T-helper 1 cell treated with Interleukin-12 subunit alpha and Interleukin-12 subunit beta and Interleukin-4 antibody, amounts not matched to agents 30 μg/mL and 1 μg/mL, for 36 hours (primary cell): ENCODE measurements at regions not wholly inside any gene's neighbourhood (a gene's known extent, or its start where the extent isn't known, plus 50 kb on each side); places are given as distances from the start of the nearest gene placed in this dataset.

ENCODE experiments used
- H3K27ac Mint-ChIP-seq: one replicate; pipeline ENCODE4 v1.8.0; 2021; ENCODE audit warnings: mild to moderate bottlenecking, mixed read lengths
- H3K27me3 Mint-ChIP-seq: one replicate; pipeline ENCODE4 v1.8.0; 2021; ENCODE audit warnings: low read depth, mixed read lengths
- H3K36me3 Mint-ChIP-seq: one replicate; pipeline ENCODE4 v1.8.0; 2021; ENCODE audit warnings: low read depth, mixed read lengths
- H3K4me1 Mint-ChIP-seq: one replicate; pipeline ENCODE4 v1.8.0; 2021; ENCODE audit warnings: low read depth, mixed read lengths
- H3K4me3 Mint-ChIP-seq: one replicate; pipeline ENCODE4 v1.8.0; 2021; ENCODE audit warnings: mild to moderate bottlenecking, moderate library complexity, mixed read lengths
- H3K9me3 Mint-ChIP-seq: one replicate; pipeline ENCODE4 v1.8.0; 2021; ENCODE audit warnings: mixed read lengths

DNA sequence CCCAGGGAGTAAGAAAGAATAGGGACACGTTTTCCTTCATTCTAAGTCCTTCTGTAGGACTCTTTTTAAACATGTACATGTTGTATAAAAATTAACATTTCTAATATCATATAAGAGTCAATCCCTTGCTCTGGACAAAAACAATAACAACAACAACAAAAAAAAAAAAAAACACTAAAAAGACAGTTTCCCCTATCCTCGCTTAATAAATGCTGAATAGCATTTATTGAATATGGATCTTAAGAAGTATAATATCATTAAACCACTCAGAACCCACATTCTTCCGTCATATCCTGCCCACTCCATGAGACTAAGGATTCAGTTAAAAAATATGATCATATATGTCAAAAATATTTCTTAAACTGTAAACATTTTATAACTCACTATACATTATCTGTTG, 145.1 kb downstream of the AQP9 start:
- H3K4me3 Mint-ChIP-seq: no peak overlapping the region

DNA sequence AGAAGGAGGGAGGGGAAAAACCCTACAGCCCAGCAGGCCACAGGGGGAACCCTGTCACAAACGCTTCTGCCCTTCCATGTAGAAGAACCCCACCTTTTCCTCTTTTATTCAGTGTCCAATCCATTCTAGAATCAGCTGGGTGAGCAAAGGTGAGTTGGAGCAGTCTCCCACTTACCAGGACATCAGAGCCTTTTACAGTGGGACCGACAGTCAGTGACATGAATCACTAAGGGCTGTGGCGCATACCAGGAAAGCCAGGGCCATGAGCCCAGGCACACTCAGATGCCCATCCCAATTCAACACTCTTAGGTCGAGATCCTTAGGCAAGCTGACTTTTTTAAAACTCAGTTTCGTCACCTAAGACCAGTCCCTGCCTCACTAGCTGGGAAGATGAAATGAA, 146.1 kb downstream of the AQP9 start:
- peaks cover 5% of the 10 kb centered on the region for H3K4me1 Mint-ChIP-seq
- no peak overlapping the region for H3K27ac Mint-ChIP-seq
- no peaks in the 10 kb centered on the region for H3K9me3 Mint-ChIP-seq
- H3K36me3 Mint-ChIP-seq: no peaks in the 10 kb centered on the region
- H3K27me3 Mint-ChIP-seq: peaks cover 14% of the 10 kb centered on the region
- H3K4me3 Mint-ChIP-seq: no peak overlapping the region

More for the DNA sequence above, 145.1 kb downstream of the AQP9 start:
- H3K4me1 Mint-ChIP-seq: peaks cover 5% of the 10 kb centered on the region
- H3K36me3 Mint-ChIP-seq: no peaks in the 10 kb centered on the region
- peaks cover 21% of the 10 kb centered on the region for H3K27me3 Mint-ChIP-seq
- H3K9me3 Mint-ChIP-seq: no peaks in the 10 kb centered on the region
- no peak overlapping the region for H3K27ac Mint-ChIP-seq

DNA sequence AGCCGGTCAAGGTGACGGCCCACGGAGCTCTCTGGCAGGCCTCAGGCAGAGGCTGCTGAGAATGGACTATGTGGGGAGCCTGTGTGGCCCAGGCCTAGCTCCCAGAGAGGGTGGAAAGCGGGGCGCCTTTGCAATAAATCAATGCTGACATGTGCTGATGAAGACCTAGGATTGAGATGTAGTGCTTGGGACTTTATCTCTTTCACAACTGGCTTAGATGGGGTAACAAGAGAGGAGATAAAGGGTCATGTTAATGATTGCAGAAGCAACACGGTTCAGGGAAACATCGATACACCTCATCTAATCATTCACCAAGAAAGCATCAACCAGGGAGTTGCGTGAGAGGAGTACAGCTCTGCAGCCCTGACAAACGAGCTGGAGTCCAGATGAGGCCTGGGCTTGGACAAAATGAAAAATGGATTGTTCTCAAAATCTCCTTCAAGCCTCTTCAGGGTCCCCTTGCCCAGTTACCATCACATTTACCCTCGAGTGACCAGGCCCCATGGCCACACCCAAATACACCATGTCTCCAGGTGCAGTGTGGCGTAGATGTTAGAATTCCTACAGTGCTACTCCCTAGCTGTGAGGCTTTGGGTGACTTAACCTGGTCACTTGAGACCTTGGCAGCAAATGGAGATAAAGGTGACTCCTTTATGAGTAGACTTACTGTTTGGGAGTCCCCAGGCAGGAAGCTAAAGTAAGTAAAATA, 146.4 kb upstream of the LIPC start:
- H3K9me3 Mint-ChIP-seq: no peaks in the 10 kb centered on the region
- peaks cover 5% of the 10 kb centered on the region for H3K4me1 Mint-ChIP-seq
- no peak overlapping the region for H3K27ac Mint-ChIP-seq
- H3K36me3 Mint-ChIP-seq: no peaks in the 10 kb centered on the region
- H3K4me3 Mint-ChIP-seq: no peak overlapping the region
- H3K27me3 Mint-ChIP-seq: peaks cover 7% of the 10 kb centered on the region

DNA sequence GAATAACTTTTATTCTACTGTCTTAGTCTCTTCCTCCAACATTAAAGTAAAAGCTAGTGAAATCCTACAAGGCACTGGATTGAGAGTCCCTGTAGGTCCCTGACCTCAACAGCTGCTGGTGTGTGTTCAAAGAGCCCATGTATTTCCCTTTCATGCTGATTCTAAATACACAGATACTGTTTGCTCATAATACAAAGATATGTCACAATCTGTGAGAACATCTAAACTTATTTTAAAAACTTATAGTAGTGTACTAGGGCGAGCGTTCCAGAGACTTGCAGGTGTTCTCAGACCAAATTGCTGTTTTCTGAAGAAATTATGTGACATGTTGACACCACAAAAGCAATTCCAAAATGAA, 145.9 kb upstream of the LIPC start:
- H3K27ac Mint-ChIP-seq: no peak overlapping the region
- H3K4me1 Mint-ChIP-seq: peaks cover 9% of the 10 kb centered on the region
- peaks cover 3% of the 10 kb centered on the region for H3K9me3 Mint-ChIP-seq
- H3K27me3 Mint-ChIP-seq: peaks cover 3% of the 10 kb centered on the region
- H3K36me3 Mint-ChIP-seq: no peaks in the 10 kb centered on the region
- H3K4me3 Mint-ChIP-seq: no peak overlapping the region

DNA sequence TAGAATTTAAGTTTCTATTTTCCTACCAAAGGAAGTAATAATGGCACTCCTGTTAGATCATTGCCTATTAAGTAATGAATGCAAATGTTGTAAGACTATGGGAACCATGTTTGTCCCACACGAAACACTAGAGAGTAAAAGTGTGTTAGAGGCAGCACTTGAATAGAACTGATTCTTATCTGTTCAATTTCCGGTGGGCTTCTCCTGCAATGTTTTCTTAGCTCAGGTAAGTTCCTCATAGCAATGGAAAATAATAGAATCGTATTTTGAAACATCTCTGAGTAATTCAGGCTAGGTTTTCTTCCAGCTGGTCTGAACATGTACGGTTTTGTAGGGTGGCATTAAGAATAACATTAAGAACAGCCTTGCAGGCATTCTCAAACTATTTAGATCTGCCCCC, 145.3 kb upstream of the LIPC start:
- Mint-ChIP-seq H3K4me3 (no peak overlapping the region), H3K9me3 (peaks cover 3% of the 10 kb centered on the region), H3K36me3 (no peaks in the 10 kb centered on the region), H3K27ac (no peak overlapping the region), H3K4me1 (peaks cover 14% of the 10 kb centered on the region), H3K27me3 (no peaks in the 10 kb centered on the region)

DNA sequence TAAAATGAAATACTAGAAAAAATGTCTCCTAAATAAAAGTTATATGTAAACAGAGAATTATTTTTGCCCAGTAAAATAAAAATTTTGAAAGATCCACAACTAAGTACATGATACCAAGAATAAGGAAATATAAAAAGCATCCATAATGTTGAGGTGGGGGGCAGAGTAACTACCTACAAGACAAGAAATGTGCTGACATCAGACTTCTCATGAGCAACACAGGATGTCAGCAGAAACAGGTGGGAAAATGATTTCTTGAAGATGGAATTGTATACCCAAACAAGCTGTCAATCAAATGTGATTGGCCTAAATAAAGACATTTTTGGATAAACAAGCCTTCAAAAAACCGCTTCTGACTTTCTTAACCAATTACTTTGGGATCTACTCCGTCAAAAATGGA, 143.9 kb upstream of the LIPC start:
- no peak overlapping the region for H3K4me3 Mint-ChIP-seq
- H3K27ac Mint-ChIP-seq: no peak overlapping the region
- H3K9me3 Mint-ChIP-seq: peaks cover 3% of the 10 kb centered on the region
- H3K27me3 Mint-ChIP-seq: no peaks in the 10 kb centered on the region
- no peaks in the 10 kb centered on the region for H3K36me3 Mint-ChIP-seq
- peaks cover 26% of the 10 kb centered on the region for H3K4me1 Mint-ChIP-seq

DNA sequence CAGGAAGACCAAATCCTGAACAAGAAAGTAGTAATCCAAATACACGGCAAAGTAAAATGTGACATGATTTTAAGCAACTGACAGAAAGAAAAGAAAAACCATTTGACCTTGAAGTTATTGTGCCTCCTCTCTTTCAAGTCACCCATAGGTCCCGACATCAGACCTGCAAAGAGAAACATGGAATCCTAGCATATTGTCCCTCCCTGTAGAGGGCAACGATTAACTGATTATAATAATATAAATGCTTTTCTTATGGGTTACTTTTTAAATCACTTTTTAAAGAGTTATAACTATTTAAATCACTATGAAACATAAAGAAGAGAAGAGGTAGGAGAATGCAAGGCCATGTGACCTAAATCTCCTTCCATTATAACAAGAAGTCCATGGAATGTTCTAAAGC, 143.2 kb upstream of the LIPC start:
- no peak overlapping the region for H3K27ac Mint-ChIP-seq
- peaks cover 32% of the 10 kb centered on the region for H3K4me1 Mint-ChIP-seq
- H3K36me3 Mint-ChIP-seq: no peaks in the 10 kb centered on the region
- H3K27me3 Mint-ChIP-seq: no peaks in the 10 kb centered on the region
- peaks cover 3% of the 10 kb centered on the region for H3K9me3 Mint-ChIP-seq
- H3K4me3 Mint-ChIP-seq: no peak overlapping the region

DNA sequence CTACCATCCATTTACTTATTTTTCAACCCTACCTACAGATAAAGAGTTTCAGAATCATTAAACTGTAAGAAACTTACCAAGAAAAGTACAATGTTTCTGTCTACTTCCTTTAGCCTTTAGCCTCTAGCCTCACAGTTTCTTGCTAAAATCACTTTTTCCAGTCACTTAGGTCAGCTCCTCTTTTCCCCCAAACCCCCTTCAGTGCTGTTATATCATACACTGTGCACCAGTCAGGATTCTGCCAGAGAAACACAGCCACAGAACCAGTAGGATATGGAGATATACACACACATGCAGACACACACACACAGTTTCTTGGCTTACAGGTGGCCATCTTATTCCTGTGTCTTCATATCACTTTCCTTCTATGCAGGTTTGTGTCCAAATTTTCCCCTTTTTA, 139.9 kb upstream of the LIPC start:
- Mint-ChIP-seq H3K4me1 (peaks cover 36% of the 10 kb centered on the region), H3K36me3 (peaks cover 6% of the 10 kb centered on the region), H3K27ac (peak overlapping the region; percentile 57), H3K9me3 (peaks cover 10% of the 10 kb centered on the region), H3K27me3 (no peaks in the 10 kb centered on the region), H3K4me3 (no peak overlapping the region)

DNA sequence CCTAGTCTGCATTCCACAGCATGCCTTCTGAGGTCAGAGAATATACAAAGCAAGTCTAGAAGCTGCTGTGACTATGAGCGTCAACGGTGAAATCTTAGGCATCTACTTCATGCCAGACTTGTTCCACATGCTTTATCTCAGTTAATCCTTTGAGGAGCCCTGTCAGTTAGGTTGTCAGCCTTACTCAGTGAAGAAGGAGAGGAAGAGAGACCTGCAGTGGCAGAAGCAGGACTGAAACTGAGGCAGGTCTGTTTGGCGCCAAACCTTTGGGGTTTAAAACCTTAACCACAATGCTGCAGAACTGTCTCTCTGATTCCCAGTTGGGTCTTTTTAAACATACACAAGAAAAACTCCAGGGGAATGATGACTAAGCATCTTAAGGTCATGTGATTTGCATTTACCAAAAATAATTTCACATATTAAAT, 139.0 kb upstream of the LIPC start:
- peaks cover 36% of the 10 kb centered on the region for H3K4me1 Mint-ChIP-seq
- peaks cover 6% of the 10 kb centered on the region for H3K36me3 Mint-ChIP-seq
- peaks cover 10% of the 10 kb centered on the region for H3K9me3 Mint-ChIP-seq
- peak overlapping the region; percentile 54 for H3K27ac Mint-ChIP-seq
- no peaks in the 10 kb centered on the region for H3K27me3 Mint-ChIP-seq
- peak overlapping the region; percentile 10 for H3K4me3 Mint-ChIP-seq

DNA sequence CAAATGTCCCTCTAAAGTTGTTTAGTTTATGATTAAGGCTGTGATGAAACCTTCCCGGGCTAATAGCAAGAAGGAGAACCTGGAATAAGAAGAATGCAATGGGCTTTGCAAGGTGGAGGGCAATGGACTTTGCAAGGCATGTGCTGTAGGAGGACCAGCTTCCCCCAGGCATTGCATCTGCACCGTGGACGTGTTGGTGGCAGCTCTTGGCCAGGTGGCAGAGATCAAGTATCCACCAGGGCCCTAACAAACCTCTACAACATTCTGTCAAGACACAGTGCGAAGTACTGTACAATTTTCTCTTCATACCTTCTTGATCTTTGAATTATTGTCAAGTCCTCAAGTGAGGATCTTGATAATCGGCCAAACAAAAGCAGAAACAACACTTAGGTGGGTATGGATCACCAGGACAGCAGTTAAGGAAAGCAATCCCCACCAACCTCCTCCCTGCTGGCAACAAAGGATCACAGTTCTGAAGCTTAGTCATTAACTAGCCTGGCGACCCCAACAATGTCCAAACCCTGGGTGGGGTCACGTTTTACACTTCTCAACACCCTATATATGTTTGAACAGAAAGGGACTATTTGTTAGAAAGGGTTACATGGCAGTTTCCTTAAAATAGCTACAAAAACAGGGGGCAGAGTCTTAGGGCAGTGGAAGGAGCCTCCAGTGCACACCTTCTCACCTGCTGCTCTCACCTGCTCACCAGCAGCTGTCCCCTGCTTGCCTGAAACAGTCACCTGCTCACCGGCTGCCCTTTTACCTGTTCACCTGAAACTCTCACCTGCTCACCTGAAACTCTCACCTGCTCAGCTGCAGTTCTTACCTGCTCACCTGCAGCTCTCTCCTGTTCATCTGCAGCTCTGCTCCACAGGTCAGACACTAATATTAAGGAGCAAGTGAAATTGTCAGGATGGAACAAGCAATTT, 137.9 kb upstream of the LIPC start:
- peak overlapping the region; percentile 16 for H3K27ac Mint-ChIP-seq
- H3K9me3 Mint-ChIP-seq: peaks cover 10% of the 10 kb centered on the region
- peaks cover 36% of the 10 kb centered on the region for H3K4me1 Mint-ChIP-seq
- no peak overlapping the region for H3K4me3 Mint-ChIP-seq
- peaks cover 6% of the 10 kb centered on the region for H3K36me3 Mint-ChIP-seq
- no peaks in the 10 kb centered on the region for H3K27me3 Mint-ChIP-seq

DNA sequence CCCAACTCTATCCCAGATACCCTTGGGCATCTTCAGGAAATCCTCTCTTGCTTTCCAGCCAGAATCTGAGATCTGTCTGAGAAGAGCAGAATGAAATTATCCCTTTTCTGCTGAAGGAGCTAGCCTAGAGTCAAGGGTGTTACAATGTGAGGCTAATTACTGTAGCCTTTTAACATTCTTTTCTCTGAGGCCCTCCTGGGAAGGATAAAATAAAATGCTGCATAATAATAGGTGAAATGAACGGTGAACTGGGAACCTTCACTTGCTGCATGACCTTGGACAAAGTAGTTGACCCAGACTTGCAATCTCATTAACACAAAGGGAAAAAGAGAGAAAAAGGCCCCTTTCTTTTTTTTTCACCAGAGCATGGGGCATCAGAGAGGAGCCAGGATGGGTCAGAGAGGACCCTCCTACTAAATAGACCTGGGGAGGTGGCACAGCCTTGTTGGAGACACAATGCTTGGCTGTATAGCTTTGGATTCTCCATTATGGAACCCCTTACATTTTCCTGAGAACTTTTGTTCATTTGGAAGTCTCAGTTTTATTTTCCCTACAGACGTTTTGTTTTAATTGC, 137.0 kb upstream of the LIPC start:
- Mint-ChIP-seq H3K27me3 (no peaks in the 10 kb centered on the region), H3K4me1 (peaks cover 38% of the 10 kb centered on the region), H3K36me3 (peaks cover 6% of the 10 kb centered on the region), H3K9me3 (peaks cover 10% of the 10 kb centered on the region), H3K27ac (no peak overlapping the region), H3K4me3 (no peak overlapping the region)

DNA sequence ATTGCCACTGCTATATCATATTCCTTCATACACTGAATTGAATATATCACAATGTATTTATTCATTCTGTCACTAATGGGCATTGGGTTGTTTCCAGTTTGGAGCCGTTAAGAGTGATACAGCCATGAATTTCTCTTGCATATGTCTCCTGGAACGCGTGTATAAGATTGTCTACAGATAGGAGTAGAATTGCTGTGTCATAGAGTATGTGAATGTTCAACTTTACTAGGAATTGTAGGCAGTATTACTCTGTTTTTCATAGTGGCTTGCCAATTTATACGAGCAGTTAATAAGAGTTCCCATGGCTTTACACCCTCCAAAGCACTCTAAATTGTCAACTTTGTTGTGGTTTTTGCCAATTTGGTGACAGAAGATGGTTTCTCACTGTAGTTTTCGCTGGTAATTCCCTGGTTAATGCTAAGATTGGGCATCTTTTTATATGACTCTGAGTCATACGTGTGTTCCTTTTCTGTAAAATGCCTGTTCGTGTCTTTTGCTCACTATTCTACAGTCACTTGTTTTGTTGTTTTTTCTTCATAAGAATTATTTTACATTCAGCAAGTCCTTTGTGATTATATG, 136.1 kb upstream of the LIPC start:
- Mint-ChIP-seq H3K9me3 (peaks cover 10% of the 10 kb centered on the region), H3K4me1 (peaks cover 35% of the 10 kb centered on the region), H3K4me3 (no peak overlapping the region), H3K27me3 (no peaks in the 10 kb centered on the region), H3K36me3 (peaks cover 7% of the 10 kb centered on the region), H3K27ac (no peak overlapping the region)

DNA sequence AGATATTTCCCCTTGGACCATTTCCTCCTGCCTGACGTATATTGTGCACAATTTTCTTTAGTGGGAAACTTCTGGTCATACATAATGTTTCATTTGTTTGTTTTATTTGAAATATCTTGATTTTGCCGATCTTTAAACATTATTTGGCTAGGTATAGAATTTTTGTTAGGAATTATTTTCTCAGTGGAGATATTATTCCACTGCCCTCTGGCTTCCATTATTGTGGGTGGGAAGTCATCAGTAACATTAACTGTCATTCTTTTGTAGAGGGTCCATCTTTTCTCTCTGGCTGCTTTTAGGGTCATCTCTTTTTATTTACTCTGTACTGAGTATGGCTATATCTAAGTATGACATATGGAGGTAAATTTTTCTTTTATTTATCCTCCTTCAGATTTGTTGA, 135.5 kb upstream of the LIPC start:
- no peak overlapping the region for H3K27ac Mint-ChIP-seq

DNA sequence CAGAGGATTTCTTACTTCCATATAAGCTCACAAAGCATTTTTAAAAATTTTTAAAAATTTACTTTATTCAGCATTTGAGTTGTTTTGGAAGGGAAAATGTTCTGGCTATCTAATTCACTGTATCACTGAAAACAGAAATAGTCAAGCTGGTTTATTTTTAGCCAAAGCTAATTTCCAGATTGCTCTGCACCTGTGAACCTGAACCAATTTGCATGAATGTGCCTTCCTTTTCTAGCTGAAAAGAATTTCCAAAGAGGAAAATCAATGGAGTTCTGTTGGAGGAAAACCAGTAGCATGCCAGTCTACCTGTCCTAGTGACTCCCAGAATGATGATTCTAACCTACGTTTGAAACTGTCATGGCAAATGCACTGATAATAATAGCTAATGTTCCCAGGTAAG, 134.2 kb upstream of the LIPC start:
- peaks cover 12% of the 10 kb centered on the region for H3K9me3 Mint-ChIP-seq
- no peak overlapping the region for H3K4me3 Mint-ChIP-seq
- peaks cover 19% of the 10 kb centered on the region for H3K4me1 Mint-ChIP-seq
- H3K27ac Mint-ChIP-seq: no peak overlapping the region
- H3K36me3 Mint-ChIP-seq: peaks cover 8% of the 10 kb centered on the region
- H3K27me3 Mint-ChIP-seq: no peaks in the 10 kb centered on the region

More for the DNA sequence above, 135.5 kb upstream of the LIPC start:
- Mint-ChIP-seq H3K9me3 (peaks cover 12% of the 10 kb centered on the region), H3K4me3 (no peak overlapping the region), H3K27me3 (no peaks in the 10 kb centered on the region), H3K36me3 (peaks cover 8% of the 10 kb centered on the region), H3K4me1 (peaks cover 32% of the 10 kb centered on the region)
